GM18505 (cell line): ENCODE measurements at regions not wholly inside any gene's neighbourhood (a gene's known extent, or its start where the extent isn't known, plus 50 kb on each side); places are given as distances from the start of the nearest gene placed in this dataset.
"Not testable (repeated sequence)": the region's sequence is repeated elsewhere in the genome, so short reads cannot be mapped to it uniquely, and the experiment has no call there.

Experiments used
- ATAC-seq: cut with Tn5 transposase; IDR thresholded peaks from one replicate; pipeline ENCODE4 v1.9.1; 2021; ENCODE audit not compliant: unreplicated experiment
- POLR2A ChIP-seq: IDR thresholded peaks from 4 replicates; pipeline ENCODE4 v1.6.1; 2011; ENCODE audit warnings: borderline replicate concordance; ENCODE audit not compliant: insufficient read depth, insufficient read length; ENCODE audit errors: extremely low read depth

GRCh38 chr18:79599441-79599931 is 80.1 kb upstream of the CTDP1 start:
- TF ChIP-seq POLR2A: no peak
- ATAC-seq: no peak

- TF ChIP-seq POLR2A: no peak
- ATAC-seq: no peak
Measured at GRCh38 chr18:79600141-79600540, 79.5 kb upstream of the CTDP1 start.

GRCh38 chr18:79600596-79600995 is 79.0 kb upstream of the CTDP1 start:
- TF ChIP-seq POLR2A: no peak
- ATAC-seq: no peak

GRCh38 chr18:79601234-79601633 is 78.4 kb upstream of the CTDP1 start:
- TF ChIP-seq POLR2A: no peak
- ATAC-seq: no peak

GRCh38 chr18:79603321-79604204 is 76.0 kb upstream of the CTDP1 start:
- ATAC-seq: no peak
- TF ChIP-seq POLR2A: no peak

GRCh38 chr18:79604205-79604912 is 75.2 kb upstream of the CTDP1 start:
- TF ChIP-seq POLR2A: no peak
- ATAC-seq: no peak

GRCh38 chr18:79604913-79605880 is 74.4 kb upstream of the CTDP1 start:
- no peak for ATAC-seq
- no peak for TF ChIP-seq POLR2A

- ATAC-seq: not testable (repeated sequence)
Measured at GRCh38 chr18:79606071-79606470, 73.5 kb upstream of the CTDP1 start.

- no peak for ATAC-seq
- no peak for TF ChIP-seq POLR2A
Measured at GRCh38 chr18:79606621-79607331, 72.8 kb upstream of the CTDP1 start.

- TF ChIP-seq POLR2A: no peak
- ATAC-seq: no peak
Measured at GRCh38 chr18:79607361-79607952, 72.1 kb upstream of the CTDP1 start.

- no peak for TF ChIP-seq POLR2A
- ATAC-seq: no peak
Measured at GRCh38 chr18:79608069-79608468, 71.5 kb upstream of the CTDP1 start.

GRCh38 chr18:79608535-79608934 is 71.1 kb upstream of the CTDP1 start:
- no peak for ATAC-seq
- no peak for TF ChIP-seq POLR2A
